CD14-positive monocyte (primary cell): ENCODE measurements at regions not wholly inside any gene's neighbourhood (a gene's known extent, or its start where the extent isn't known, plus 50 kb on each side); places are given as distances from the start of the nearest gene placed in this dataset.
"Not testable (repeated sequence)": the region's sequence is repeated elsewhere in the genome, so short reads cannot be mapped to it uniquely, and the experiment has no call there.

Source experiments
- DNase-seq, 3 donors: peaks; one replicate each; pipeline ENCODE4 v3.0.0-alpha.2; 2011 to 2022
- H2AFZ ChIP-seq: 2 replicates; pipeline ENCODE4 v1.6.0; 2012; ENCODE audit warnings: mild to moderate bottlenecking, low read depth, low read length, inconsistent platforms; ENCODE audit not compliant: insufficient read depth, poor library complexity, severe bottlenecking
- H3K27ac ChIP-seq, 2 donors: 1 replicate in 1 of 2; 2 replicates in 1 of 2; pipeline ENCODE4 v1.5.1; 2012 to 2013; ENCODE audit warnings: low read length in 2 of 2, control low read depth in 1 of 2, inconsistent platforms in 1 of 2, low read depth in 1 of 2, mild to moderate bottlenecking in 1 of 2
- H3K27me3 ChIP-seq, 2 donors: one replicate each; pipeline versions ENCODE4 v1.6.0 to v1.6.1; 2011 to 2013; ENCODE audit warnings: low read length in 2 of 2; ENCODE audit not compliant: control insufficient read depth in 2 of 2, insufficient read depth in 2 of 2
- H3K36me3 ChIP-seq, 2 donors: replicated peaks in 1 of 2; 1 replicate in 1 of 2; 2 replicates in 1 of 2; pipeline versions ENCODE4 v1.5.1 to v1.6.1; 2012 to 2013; ENCODE audit warnings: low read length in 2 of 2, control low read depth in 1 of 2, inconsistent platforms in 1 of 2, mild to moderate bottlenecking in 1 of 2; ENCODE audit not compliant: insufficient read depth in 2 of 2, control insufficient read depth in 1 of 2
- H3K4me1 ChIP-seq, 2 donors: 1 replicate in 1 of 2; 2 replicates in 1 of 2; pipeline versions ENCODE4 v1.5.1 to v1.6.1; 2012 to 2013; ENCODE audit warnings: low read length in 2 of 2, control low read depth in 1 of 2, inconsistent platforms in 1 of 2, mild to moderate bottlenecking in 1 of 2, moderate library complexity in 1 of 2; ENCODE audit not compliant: insufficient read depth in 2 of 2, control insufficient read depth in 1 of 2
- H3K4me2 ChIP-seq: replicated peaks from 2 replicates; pipeline ENCODE3; 2012; ENCODE audit warnings: low read length, moderate library complexity, mild to moderate bottlenecking; ENCODE audit not compliant: poor library complexity, severe bottlenecking; ENCODE audit errors: extremely low read depth
- H3K4me3 ChIP-seq, 3 experiments: fragments of 200-600 bp in 1 of 3; sonication (generic) in 1 of 3; replicated peaks in 1 of 3; 1 replicate in 2 of 3; 2 replicates in 1 of 3; pipeline ENCODE4 v1.5.1; 2011 to 2013; ENCODE audit warnings: low read length in 3 of 3, mild to moderate bottlenecking in 3 of 3, control low read depth in 2 of 3, low read depth in 2 of 3, inconsistent platforms in 1 of 3, moderate library complexity in 1 of 3
- H3K79me2 ChIP-seq: 2 replicates; pipeline ENCODE4 v1.6.0; 2012; ENCODE audit warnings: mild to moderate bottlenecking, control low read depth, inconsistent platforms, low read length, moderate library complexity; ENCODE audit not compliant: insufficient read depth
- H3K9ac ChIP-seq: 2 replicates; pipeline ENCODE4 v1.6.0; 2017; ENCODE audit warnings: low read length, mild to moderate bottlenecking; ENCODE audit not compliant: insufficient read depth, poor library complexity, severe bottlenecking
- H3K9me3 ChIP-seq, 2 donors: replicated peaks in 1 of 2; 1 replicate in 1 of 2; 2 replicates in 1 of 2; pipeline versions ENCODE4 v1.5.1 to v1.6.1; 2012 to 2013; ENCODE audit warnings: low read length in 2 of 2, control low read depth in 1 of 2; ENCODE audit not compliant: control insufficient read depth in 1 of 2, insufficient read depth in 1 of 2
- H4K20me1 ChIP-seq: 2 replicates; pipeline ENCODE4 v1.6.0; 2012; ENCODE audit warnings: mild to moderate bottlenecking, low read length, control low read depth, moderate library complexity; ENCODE audit not compliant: insufficient read depth
- H3K27ac Mint-ChIP-seq, 7 donors: one replicate each; pipeline ENCODE4 v1.8.0; 2020; ENCODE audit warnings: mild to moderate bottlenecking in 7 of 7, mixed read lengths in 7 of 7, moderate library complexity in 6 of 7, inconsistent platforms in 2 of 7
- H3K27me3 Mint-ChIP-seq, 3 donors: one replicate each; pipeline ENCODE4 v1.8.0; 2021 to 2022; ENCODE audit warnings: low read depth in 3 of 3, mild to moderate bottlenecking in 3 of 3, mixed read lengths in 3 of 3, moderate library complexity in 3 of 3, inconsistent platforms in 1 of 3
- H3K36me3 Mint-ChIP-seq, 2 donors: one replicate each; pipeline ENCODE4 v1.8.0; 2020; ENCODE audit warnings: mixed read lengths in 2 of 2, inconsistent platforms in 1 of 2, mild to moderate bottlenecking in 1 of 2
- H3K4me1 Mint-ChIP-seq: one replicate; pipeline ENCODE4 v1.8.0; 2020; ENCODE audit warnings: mild to moderate bottlenecking, mixed read lengths
- H3K4me3 Mint-ChIP-seq, 2 donors: one replicate each; pipeline ENCODE4 v1.8.0; 2020; ENCODE audit warnings: mild to moderate bottlenecking in 2 of 2, mixed read lengths in 2 of 2, moderate library complexity in 1 of 2
- H3K9me3 Mint-ChIP-seq, 7 donors: one replicate each; pipeline ENCODE4 v1.8.0; 2020 to 2022; ENCODE audit warnings: mixed read lengths in 7 of 7, mild to moderate bottlenecking in 6 of 7, moderate library complexity in 6 of 7, inconsistent platforms in 2 of 7
- WGBS: methylation state at CpG from one replicate; pipeline ENCODE4 v1.1.5; 2013; ENCODE audit warnings: missing lambda C conversion rate; ENCODE audit not compliant: insufficient coverage; 5-methylcytosine and 5-hydroxymethylcytosine counted together
- intact Hi-C, 2 donors: fragments of 100-400 bp; cut with micrococcal nuclease; formaldehyde crosslinking; loops; one replicate each; pipeline versions ENCODE4 v1.15.0 to v1.15.1; 2023
- TF ChIP-seq, protein P1 (sequence below): fragments of 200-600 bp; IDR thresholded peaks from one replicate; pipeline ENCODE4 v1.8.0; 2022; ENCODE audit warnings: antibody characterized with exemption, mild to moderate bottlenecking

DNA sequence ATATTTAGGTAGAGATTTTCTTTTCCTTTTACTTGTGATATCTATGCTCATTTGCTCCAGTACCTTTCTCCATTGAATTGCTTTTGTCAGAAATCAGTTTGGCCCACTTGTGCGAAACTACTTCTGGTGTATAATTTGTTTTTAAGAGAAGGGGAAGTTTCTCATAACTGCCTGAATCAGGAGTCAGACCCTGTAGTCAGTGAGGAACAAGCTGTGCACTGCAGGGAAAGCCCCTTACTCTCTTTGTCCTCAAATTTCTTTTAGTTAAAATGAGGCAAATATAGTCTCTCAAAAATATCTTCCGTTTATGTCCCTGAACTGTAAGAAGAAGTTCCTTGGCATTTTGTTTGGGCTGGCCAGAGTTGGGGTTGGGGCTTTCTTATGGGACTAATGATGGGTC, 109.9 kb downstream of the ZFY start:
- Mint-ChIP-seq H3K36me3 (peaks cover 0 to 2% of the 10 kb centered on the region in 2 donors), H3K9me3 (no peaks in the 10 kb centered on the region), H3K27me3 (no peaks in the 10 kb centered on the region), H3K4me3 (no peak overlapping the region), H3K27ac (peak overlapping the region in 2 of 7 donors; percentile 73 to 83), H3K4me1 (peaks cover 51% of the 10 kb centered on the region)
- Histone ChIP-seq H3K4me3 (no peak overlapping the region), H3K27me3 (no peaks in the 10 kb centered on the region), H3K79me2 (no peaks in the 10 kb centered on the region), H2AFZ (no peak overlapping the region), H4K20me1 (no peaks in the 10 kb centered on the region), H3K9ac (no peak overlapping the region), H3K36me3 (no peaks in the 10 kb centered on the region), H3K9me3 (no peaks in the 10 kb centered on the region), H3K4me1 (peaks cover 0 to 16% of the 10 kb centered on the region in 2 donors), H3K27ac (no peak overlapping the region), H3K4me2 (no peak overlapping the region)
- intact Hi-C loops = no loop called here
- TF ChIP-seq, protein P1, sequence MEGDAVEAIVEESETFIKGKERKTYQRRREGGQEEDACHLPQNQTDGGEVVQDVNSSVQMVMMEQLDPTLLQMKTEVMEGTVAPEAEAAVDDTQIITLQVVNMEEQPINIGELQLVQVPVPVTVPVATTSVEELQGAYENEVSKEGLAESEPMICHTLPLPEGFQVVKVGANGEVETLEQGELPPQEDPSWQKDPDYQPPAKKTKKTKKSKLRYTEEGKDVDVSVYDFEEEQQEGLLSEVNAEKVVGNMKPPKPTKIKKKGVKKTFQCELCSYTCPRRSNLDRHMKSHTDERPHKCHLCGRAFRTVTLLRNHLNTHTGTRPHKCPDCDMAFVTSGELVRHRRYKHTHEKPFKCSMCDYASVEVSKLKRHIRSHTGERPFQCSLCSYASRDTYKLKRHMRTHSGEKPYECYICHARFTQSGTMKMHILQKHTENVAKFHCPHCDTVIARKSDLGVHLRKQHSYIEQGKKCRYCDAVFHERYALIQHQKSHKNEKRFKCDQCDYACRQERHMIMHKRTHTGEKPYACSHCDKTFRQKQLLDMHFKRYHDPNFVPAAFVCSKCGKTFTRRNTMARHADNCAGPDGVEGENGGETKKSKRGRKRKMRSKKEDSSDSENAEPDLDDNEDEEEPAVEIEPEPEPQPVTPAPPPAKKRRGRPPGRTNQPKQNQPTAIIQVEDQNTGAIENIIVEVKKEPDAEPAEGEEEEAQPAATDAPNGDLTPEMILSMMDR = no peak
- peak in 2 of 3 donors; percentile 4 to 31 for DNase-seq
- no CpG with 5 or more reads among the region's 2 CpGs for WGBS

DNA sequence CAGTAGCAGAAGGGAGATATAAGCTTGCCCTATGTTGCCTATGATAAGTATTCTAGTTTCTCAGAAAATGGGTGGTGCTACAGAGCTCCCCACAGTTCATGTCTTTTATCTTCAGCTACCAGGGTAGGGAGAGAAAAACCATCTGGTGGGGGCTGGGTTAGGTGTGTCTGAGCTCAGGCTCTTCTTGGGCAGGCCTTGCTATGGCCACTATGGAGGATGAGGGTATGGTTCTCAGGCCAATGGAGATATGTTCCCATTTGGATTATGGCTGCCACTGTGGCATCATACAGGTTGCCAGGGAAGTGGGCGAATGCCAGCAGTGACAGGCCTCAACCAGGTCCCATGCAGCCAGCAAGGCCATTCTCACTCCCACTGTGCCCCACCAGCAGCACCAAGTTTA, 120.3 kb downstream of the ZFY start:
- DNase-seq, intact Hi-C loops, H3K27me3 Mint-ChIP-seq, H3K9me3 Mint-ChIP-seq, H3K4me3 ChIP-seq, H3K4me3 Mint-ChIP-seq, H2AFZ ChIP-seq, H3K4me1 ChIP-seq, H3K9ac ChIP-seq, H3K4me1 Mint-ChIP-seq, H3K9me3 ChIP-seq, H3K79me2 ChIP-seq, H3K27ac ChIP-seq, H4K20me1 ChIP-seq, H3K4me2 ChIP-seq, H3K36me3 Mint-ChIP-seq, H3K27me3 ChIP-seq, H3K36me3 ChIP-seq: not testable (repeated sequence)
- H3K27ac Mint-ChIP-seq = peak overlapping the region in 1 of 7 donors; percentile 21
- no CpG with 5 or more reads among the region's 1 CpG for WGBS

DNA sequence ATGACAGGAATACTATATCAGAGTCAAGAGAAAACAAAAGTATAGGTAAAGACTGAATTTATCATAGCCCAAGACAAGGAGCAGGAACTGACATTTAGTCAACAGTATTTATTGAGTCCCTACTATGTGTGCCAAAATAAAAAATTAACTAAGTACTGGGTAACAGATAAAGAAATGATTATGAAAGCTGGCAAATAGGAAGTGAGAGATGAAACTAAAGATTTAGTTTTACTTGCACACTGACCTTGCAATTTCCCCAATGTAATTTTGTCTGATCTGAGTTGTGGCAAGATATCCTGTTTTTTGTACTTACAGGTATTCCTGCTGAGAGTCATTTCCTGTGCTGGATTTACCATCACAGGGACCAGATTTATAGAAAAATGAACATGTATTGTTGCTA, 123.2 kb downstream of the ZFY start:
- H3K27me3 ChIP-seq, DNase-seq, H2AFZ ChIP-seq, H3K4me3 Mint-ChIP-seq, H3K79me2 ChIP-seq, H3K4me1 ChIP-seq, H3K36me3 Mint-ChIP-seq, H3K27me3 Mint-ChIP-seq, intact Hi-C loops, H3K9ac ChIP-seq, H3K27ac ChIP-seq, H3K9me3 Mint-ChIP-seq, H3K9me3 ChIP-seq, H4K20me1 ChIP-seq, H3K4me1 Mint-ChIP-seq, H3K36me3 ChIP-seq, H3K4me2 ChIP-seq, H3K4me3 ChIP-seq: not testable (repeated sequence)
- peak overlapping the region in 1 of 7 donors; percentile 60 for H3K27ac Mint-ChIP-seq

DNA sequence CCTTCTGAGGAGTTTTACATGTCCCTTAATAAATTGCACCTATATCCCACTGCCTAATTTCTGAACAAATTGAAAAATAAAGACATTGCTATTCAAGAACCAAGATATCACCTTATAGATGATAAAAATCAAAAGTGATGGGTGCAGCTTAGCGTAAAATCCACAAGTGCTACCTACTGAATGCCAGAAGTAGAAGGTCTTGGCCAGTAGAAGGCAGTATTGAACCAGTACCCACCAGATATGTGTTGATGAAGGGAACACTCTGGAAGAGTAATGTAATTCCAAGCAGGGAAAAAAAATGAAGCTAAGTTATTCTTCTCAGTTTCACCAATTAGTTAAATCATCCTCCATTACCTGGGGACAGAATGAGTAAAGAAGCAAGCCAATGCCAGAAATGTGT, 125.5 kb downstream of the ZFY start:
- H3K36me3 Mint-ChIP-seq, H3K27me3 ChIP-seq, DNase-seq, H3K79me2 ChIP-seq, H3K27me3 Mint-ChIP-seq, H3K4me3 ChIP-seq, H3K27ac Mint-ChIP-seq, H3K4me1 ChIP-seq, H3K9ac ChIP-seq, H4K20me1 ChIP-seq, H3K27ac ChIP-seq, H3K4me1 Mint-ChIP-seq, H3K4me2 ChIP-seq, H3K4me3 Mint-ChIP-seq, H3K9me3 ChIP-seq, H3K36me3 ChIP-seq, H3K9me3 Mint-ChIP-seq, intact Hi-C loops, H2AFZ ChIP-seq: not testable (repeated sequence)
- no CpG with 5 or more reads among the region's 1 CpG for WGBS
